ENCODE measurements at regions not wholly inside any gene's neighbourhood (a gene's known extent, or its start where the extent isn't known, plus 50 kb on each side); places are given as distances from the start of the nearest gene placed in this dataset.

DNA sequence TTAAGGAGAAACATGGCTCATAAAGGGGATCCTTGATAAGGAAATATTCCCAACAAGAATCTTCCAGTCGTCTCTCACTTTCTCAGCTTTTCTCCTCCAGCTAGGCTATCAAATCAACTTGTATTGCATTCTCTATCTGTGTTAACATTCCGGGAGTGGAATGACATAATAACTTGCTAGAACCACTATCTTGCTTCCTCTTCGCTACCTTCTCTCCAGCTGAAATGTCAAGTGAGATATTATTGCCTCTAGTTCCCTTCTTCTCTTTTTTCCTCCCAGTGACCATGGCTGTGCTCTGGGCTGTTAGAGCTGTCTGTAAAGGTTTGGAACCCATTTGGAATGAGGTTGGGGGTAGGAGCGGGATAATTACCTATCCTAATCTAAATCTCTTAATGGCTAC lies 1329.5 kb upstream of the WWC1 start:
- TF ChIP-seq, protein P1, sequence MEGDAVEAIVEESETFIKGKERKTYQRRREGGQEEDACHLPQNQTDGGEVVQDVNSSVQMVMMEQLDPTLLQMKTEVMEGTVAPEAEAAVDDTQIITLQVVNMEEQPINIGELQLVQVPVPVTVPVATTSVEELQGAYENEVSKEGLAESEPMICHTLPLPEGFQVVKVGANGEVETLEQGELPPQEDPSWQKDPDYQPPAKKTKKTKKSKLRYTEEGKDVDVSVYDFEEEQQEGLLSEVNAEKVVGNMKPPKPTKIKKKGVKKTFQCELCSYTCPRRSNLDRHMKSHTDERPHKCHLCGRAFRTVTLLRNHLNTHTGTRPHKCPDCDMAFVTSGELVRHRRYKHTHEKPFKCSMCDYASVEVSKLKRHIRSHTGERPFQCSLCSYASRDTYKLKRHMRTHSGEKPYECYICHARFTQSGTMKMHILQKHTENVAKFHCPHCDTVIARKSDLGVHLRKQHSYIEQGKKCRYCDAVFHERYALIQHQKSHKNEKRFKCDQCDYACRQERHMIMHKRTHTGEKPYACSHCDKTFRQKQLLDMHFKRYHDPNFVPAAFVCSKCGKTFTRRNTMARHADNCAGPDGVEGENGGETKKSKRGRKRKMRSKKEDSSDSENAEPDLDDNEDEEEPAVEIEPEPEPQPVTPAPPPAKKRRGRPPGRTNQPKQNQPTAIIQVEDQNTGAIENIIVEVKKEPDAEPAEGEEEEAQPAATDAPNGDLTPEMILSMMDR (IDR thresholded peaks at IDR 0.05; ENCODE audit: poor library complexity, severe bottlenecking), result no peak
- TF ChIP-seq, protein P2, sequence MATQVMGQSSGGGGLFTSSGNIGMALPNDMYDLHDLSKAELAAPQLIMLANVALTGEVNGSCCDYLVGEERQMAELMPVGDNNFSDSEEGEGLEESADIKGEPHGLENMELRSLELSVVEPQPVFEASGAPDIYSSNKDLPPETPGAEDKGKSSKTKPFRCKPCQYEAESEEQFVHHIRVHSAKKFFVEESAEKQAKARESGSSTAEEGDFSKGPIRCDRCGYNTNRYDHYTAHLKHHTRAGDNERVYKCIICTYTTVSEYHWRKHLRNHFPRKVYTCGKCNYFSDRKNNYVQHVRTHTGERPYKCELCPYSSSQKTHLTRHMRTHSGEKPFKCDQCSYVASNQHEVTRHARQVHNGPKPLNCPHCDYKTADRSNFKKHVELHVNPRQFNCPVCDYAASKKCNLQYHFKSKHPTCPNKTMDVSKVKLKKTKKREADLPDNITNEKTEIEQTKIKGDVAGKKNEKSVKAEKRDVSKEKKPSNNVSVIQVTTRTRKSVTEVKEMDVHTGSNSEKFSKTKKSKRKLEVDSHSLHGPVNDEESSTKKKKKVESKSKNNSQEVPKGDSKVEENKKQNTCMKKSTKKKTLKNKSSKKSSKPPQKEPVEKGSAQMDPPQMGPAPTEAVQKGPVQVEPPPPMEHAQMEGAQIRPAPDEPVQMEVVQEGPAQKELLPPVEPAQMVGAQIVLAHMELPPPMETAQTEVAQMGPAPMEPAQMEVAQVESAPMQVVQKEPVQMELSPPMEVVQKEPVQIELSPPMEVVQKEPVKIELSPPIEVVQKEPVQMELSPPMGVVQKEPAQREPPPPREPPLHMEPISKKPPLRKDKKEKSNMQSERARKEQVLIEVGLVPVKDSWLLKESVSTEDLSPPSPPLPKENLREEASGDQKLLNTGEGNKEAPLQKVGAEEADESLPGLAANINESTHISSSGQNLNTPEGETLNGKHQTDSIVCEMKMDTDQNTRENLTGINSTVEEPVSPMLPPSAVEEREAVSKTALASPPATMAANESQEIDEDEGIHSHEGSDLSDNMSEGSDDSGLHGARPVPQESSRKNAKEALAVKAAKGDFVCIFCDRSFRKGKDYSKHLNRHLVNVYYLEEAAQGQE (IDR thresholded peaks at IDR 0.05; ENCODE audit: borderline replicate concordance), result no peak
- no peak for TF ChIP-seq EP300 (conservative IDR thresholded peaks at IDR 0.05; ENCODE audit: poor library complexity, severe bottlenecking)
- TF ChIP-seq RAD21 (conservative IDR thresholded peaks at IDR 0.05), result no peak
- TF ChIP-seq POLR2AphosphoS5 (IDR thresholded peaks at IDR 0.05), result no peak
- no peak for TF ChIP-seq SMC3 (conservative IDR thresholded peaks at IDR 0.05; ENCODE audit: poor library complexity)
- no peak for TF ChIP-seq TAF1 (IDR thresholded peaks at IDR 0.05; ENCODE audit: low read depth)
